ENCODE measurements at regions not wholly inside any gene's neighbourhood (a gene's known extent, or its start where the extent isn't known, plus 50 kb on each side); places are given as distances from the start of the nearest gene placed in this dataset.

DNA sequence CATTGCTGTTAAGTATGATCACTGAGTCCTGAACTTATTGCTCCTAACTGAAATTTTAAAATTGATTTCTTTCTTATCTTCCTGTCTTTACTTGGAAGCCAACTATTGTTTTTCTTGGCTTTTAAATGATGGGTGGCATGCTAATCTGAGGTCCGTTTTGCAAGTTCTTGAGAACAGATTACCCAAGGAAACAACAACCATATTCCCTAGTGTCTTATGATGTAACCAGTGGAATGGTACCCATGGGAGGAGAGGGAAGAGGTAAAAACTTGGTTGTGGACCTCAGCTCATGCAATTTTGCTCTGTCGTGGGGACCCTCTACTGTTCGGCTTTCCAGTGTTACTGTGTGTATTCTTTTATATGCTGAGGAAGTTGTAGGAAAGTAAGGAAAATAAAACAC lies 454.8 kb upstream of the ADAMTS5 start (continued):
- TF ChIP-seq VEZF1 (CRISPR knock-in tag; IDR thresholded peaks at IDR 0.05) (no peak), ZNF57 (CRISPR knock-in tag; IDR thresholded peaks at IDR 0.05) (no peak), TCFL5 (CRISPR knock-in tag; conservative IDR thresholded peaks at IDR 0.05) (no peak), CHD4 (IDR thresholded peaks at IDR 0.05; ENCODE audit: insufficient read depth, insufficient replicate concordance, low read depth, low read length, poor library complexity, severe bottlenecking) (no peak), XRCC5 (IDR thresholded peaks at IDR 0.05; ENCODE audit: low read depth, low read length) (no peak), MED1 (CRISPR knock-in tag; IDR thresholded peaks at IDR 0.05; ENCODE audit: borderline replicate concordance) (no peak), MEF2D (tag; conservative IDR thresholded peaks at IDR 0.05; ENCODE audit: low read depth) (no peak), E2F8 (IDR thresholded peaks at IDR 0.05; ENCODE audit: low read depth, partially characterized antibody) (no peak), ZNF217 (CRISPR knock-in tag; IDR thresholded peaks at IDR 0.05) (no peak)
- TF ChIP-seq, protein P1, sequence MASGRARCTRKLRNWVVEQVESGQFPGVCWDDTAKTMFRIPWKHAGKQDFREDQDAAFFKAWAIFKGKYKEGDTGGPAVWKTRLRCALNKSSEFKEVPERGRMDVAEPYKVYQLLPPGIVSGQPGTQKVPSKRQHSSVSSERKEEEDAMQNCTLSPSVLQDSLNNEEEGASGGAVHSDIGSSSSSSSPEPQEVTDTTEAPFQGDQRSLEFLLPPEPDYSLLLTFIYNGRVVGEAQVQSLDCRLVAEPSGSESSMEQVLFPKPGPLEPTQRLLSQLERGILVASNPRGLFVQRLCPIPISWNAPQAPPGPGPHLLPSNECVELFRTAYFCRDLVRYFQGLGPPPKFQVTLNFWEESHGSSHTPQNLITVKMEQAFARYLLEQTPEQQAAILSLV (tag; IDR thresholded peaks at IDR 0.05): no peak
- TF ChIP-seq, protein P2, sequence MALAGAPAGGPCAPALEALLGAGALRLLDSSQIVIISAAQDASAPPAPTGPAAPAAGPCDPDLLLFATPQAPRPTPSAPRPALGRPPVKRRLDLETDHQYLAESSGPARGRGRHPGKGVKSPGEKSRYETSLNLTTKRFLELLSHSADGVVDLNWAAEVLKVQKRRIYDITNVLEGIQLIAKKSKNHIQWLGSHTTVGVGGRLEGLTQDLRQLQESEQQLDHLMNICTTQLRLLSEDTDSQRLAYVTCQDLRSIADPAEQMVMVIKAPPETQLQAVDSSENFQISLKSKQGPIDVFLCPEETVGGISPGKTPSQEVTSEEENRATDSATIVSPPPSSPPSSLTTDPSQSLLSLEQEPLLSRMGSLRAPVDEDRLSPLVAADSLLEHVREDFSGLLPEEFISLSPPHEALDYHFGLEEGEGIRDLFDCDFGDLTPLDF (CRISPR knock-in tag; IDR thresholded peaks at IDR 0.05): no peak
- TF ChIP-seq, protein P3, sequence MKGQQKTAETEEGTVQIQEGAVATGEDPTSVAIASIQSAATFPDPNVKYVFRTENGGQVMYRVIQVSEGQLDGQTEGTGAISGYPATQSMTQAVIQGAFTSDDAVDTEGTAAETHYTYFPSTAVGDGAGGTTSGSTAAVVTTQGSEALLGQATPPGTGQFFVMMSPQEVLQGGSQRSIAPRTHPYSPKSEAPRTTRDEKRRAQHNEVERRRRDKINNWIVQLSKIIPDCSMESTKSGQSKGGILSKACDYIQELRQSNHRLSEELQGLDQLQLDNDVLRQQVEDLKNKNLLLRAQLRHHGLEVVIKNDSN (CRISPR knock-in tag; IDR thresholded peaks at IDR 0.05): no peak
